A673 (cell line): ENCODE measurements at regions not wholly inside any gene's neighbourhood (a gene's known extent, or its start where the extent isn't known, plus 50 kb on each side); places are given as distances from the start of the nearest gene placed in this dataset.

Experiments used
- EZH2 ChIP-seq: fragments of 200-600 bp; sonication (generic); IDR thresholded peaks from 2 replicates; pipeline ENCODE4 v1.6.1; 2017; ENCODE audit warnings: borderline replicate concordance, low read depth, mild to moderate bottlenecking, mixed read lengths, antibody characterized with exemption, low read length; ENCODE audit not compliant: poor library complexity, severe bottlenecking
- TF ChIP-seq, protein P1 (sequence below): fragments of 300-800, 200-600 bp; sonication (generic); conservative IDR thresholded peaks from 2 replicates; pipeline ENCODE4 v1.5.1; 2017; ENCODE audit warnings: low read depth, mild to moderate bottlenecking, antibody characterized with exemption, low read length, moderate library complexity, mixed read lengths

DNA sequence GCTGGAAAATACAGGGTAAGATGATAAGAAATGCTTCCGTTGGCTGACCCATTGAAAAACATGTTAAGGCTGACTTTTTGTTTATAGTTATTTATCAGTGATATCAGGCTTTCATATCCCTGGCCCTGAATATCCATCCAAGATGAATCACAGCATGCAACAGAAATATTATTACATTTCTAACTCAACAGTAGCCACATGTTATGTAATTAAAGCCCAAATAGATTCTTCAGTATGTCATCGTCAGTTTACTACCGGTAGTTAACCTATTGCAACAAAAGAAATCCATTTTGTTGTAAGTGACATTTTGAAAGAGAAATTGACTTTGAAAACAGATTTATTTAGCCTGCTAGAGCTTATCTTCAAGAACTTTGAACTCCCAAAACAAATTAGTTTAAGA, 354.1 kb upstream of the CELF2 start:
- TF ChIP-seq, protein P1, sequence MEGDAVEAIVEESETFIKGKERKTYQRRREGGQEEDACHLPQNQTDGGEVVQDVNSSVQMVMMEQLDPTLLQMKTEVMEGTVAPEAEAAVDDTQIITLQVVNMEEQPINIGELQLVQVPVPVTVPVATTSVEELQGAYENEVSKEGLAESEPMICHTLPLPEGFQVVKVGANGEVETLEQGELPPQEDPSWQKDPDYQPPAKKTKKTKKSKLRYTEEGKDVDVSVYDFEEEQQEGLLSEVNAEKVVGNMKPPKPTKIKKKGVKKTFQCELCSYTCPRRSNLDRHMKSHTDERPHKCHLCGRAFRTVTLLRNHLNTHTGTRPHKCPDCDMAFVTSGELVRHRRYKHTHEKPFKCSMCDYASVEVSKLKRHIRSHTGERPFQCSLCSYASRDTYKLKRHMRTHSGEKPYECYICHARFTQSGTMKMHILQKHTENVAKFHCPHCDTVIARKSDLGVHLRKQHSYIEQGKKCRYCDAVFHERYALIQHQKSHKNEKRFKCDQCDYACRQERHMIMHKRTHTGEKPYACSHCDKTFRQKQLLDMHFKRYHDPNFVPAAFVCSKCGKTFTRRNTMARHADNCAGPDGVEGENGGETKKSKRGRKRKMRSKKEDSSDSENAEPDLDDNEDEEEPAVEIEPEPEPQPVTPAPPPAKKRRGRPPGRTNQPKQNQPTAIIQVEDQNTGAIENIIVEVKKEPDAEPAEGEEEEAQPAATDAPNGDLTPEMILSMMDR, result no peak
- no peak for TF ChIP-seq EZH2
